H1 (cell line): ENCODE measurements at regions not wholly inside any gene's neighbourhood (a gene's known extent, or its start where the extent isn't known, plus 50 kb on each side); places are given as distances from the start of the nearest gene placed in this dataset.

Experiments used
- BRCA1 ChIP-seq: IDR thresholded peaks from 2 replicates; pipeline ENCODE4 v1.6.1; 2012; ENCODE audit warnings: low read depth, low read length, improper control_type of control experiment
- EZH2 ChIP-seq: fragments of 200-600 bp; sonication (generic); IDR thresholded peaks from 2 replicates; pipeline ENCODE4 v1.7.1; 2012; ENCODE audit warnings: low read depth, mild to moderate bottlenecking, moderate library complexity, low read length, inconsistent platforms; ENCODE audit not compliant: severe bottlenecking
- HDAC6 ChIP-seq: IDR thresholded peaks from one replicate; pipeline ENCODE4 v1.7.1; 2012; ENCODE audit warnings: low read depth, mild to moderate bottlenecking, inconsistent platforms, low read length, moderate library complexity
- NANOG ChIP-seq: IDR thresholded peaks from 2 replicates; pipeline ENCODE4 v1.6.1; 2011; ENCODE audit warnings: low read length, low read depth, mild to moderate bottlenecking, inconsistent platforms; ENCODE audit not compliant: insufficient read depth, poor library complexity, severe bottlenecking
- NRF1 ChIP-seq: IDR thresholded peaks from 2 replicates; pipeline ENCODE4 v1.6.1; 2011; ENCODE audit warnings: mild to moderate bottlenecking, low read depth, low read length, improper control_type of control experiment
- RXRA ChIP-seq: IDR thresholded peaks from 2 replicates; pipeline ENCODE4 v1.6.1; 2011; ENCODE audit warnings: low read depth, mild to moderate bottlenecking, low read length, moderate library complexity; ENCODE audit not compliant: insufficient read depth
- SP2 ChIP-seq: IDR thresholded peaks from 2 replicates; pipeline ENCODE4 v1.6.1; 2012; ENCODE audit warnings: mild to moderate bottlenecking, low read length, inconsistent platforms
- TAF1 ChIP-seq: IDR thresholded peaks from 2 replicates; pipeline ENCODE4 v1.6.1; 2011; ENCODE audit warnings: mild to moderate bottlenecking, low read depth, low read length

DNA sequence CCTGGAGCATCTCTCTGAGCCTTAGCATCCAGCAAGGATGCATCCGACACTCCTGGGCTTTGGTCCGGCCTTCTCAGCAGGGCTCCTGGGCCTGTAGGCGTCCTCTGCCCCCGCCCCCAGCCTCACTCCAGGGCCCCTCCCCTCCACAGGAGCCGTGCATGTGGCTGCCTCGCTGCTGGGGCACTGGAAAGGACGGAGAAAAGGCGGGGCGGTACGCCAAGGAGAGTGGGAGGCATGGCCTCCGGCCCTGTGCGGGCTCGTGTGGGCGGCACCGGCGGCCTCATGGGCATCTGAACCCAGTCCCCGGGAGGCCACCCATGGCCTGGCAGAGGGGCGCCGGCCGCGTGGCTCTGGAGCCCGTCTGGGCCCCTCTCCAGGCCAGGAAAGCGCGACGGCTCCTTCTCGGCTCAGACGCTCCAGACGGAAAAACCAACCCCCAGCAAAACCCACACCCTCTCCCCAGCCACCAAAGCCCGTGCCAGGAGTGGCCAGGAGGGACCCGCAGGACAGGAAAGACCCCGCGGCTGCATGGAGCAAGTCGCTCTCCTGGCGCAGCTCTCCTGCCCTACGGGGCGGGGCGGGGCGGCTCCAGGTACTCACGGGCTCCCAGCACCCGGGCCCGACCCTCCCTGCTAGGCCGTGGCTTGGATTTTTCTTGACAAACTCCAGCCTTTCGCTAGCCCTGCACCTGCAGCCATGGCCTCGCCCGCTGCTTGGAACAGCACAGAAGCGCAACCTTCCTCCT lies 419.9 kb downstream of the QKI start (continued):
- TF ChIP-seq NANOG = no peak
- TF ChIP-seq RXRA = no peak
- TF ChIP-seq NRF1 = no peak
- TF ChIP-seq EZH2 = no peak
- no peak for TF ChIP-seq TAF1
- no peak for TF ChIP-seq SP2
- TF ChIP-seq HDAC6 = no peak
- no peak for TF ChIP-seq BRCA1
